Loucy (cell line): ENCODE measurements at regions not wholly inside any gene's neighbourhood (a gene's known extent, or its start where the extent isn't known, plus 50 kb on each side); places are given as distances from the start of the nearest gene placed in this dataset.

Source experiments
- H2AFZ ChIP-seq: fragments of 200-600 bp; sonication (generic); 2 replicates; pipeline ENCODE4 v1.6.0; 2016; ENCODE audit warnings: antibody characterized with exemption, mild to moderate bottlenecking, low read length, moderate library complexity
- H3F3A ChIP-seq: fragments of 200-600 bp; 2 replicates; pipeline ENCODE4 v1.6.0; 2016; ENCODE audit warnings: antibody characterized with exemption, low read depth, mild to moderate bottlenecking
- H3K27me3 ChIP-seq: fragments of 200-600 bp; sonication (generic); 2 replicates; pipeline ENCODE4 v1.6.1; 2014; ENCODE audit warnings: low read length, mild to moderate bottlenecking; ENCODE audit not compliant: insufficient read depth, poor library complexity, severe bottlenecking
- H3K36me3 ChIP-seq: fragments of 200-600 bp; sonication (generic); 2 replicates; pipeline ENCODE4 v1.6.1; 2016; ENCODE audit warnings: low read length; ENCODE audit not compliant: insufficient read depth
- H3K4me1 ChIP-seq: fragments of 200-600 bp; sonication (generic); 2 replicates; pipeline ENCODE4 v1.5.1; 2014; ENCODE audit warnings: low read length, mild to moderate bottlenecking; ENCODE audit not compliant: insufficient read depth, poor library complexity, severe bottlenecking
- H3K4me2 ChIP-seq: fragments of 200-600 bp; sonication (generic); 2 replicates; pipeline ENCODE4 v1.6.0; 2014; ENCODE audit warnings: antibody characterized with exemption, low read length, low read depth, mild to moderate bottlenecking; ENCODE audit not compliant: poor library complexity, severe bottlenecking
- H3K4me3 ChIP-seq: fragments of 200-600 bp; sonication (generic); 2 replicates; pipeline ENCODE4 v1.5.1; 2014; ENCODE audit warnings: low read length, mild to moderate bottlenecking, mixed read lengths; ENCODE audit not compliant: poor library complexity, severe bottlenecking
- H3K79me2 ChIP-seq: fragments of 200-600 bp; sonication (generic); 2 replicates; pipeline ENCODE4 v1.6.1; 2014; ENCODE audit warnings: low read length; ENCODE audit not compliant: insufficient read depth
- H3K9ac ChIP-seq: fragments of 200-600 bp; sonication (generic); 2 replicates; pipeline ENCODE4 v1.6.0; 2014; ENCODE audit warnings: mild to moderate bottlenecking, low read depth, low read length, moderate library complexity; ENCODE audit not compliant: poor library complexity, severe bottlenecking
- H3K9me2 ChIP-seq: fragments of 200-600 bp; sonication (generic); replicated peaks from 2 replicates; pipeline ENCODE4 v1.6.1; 2016; ENCODE audit warnings: low read depth, low read length, mixed read lengths
- H3K9me3 ChIP-seq: fragments of 200-600 bp; sonication (generic); 2 replicates; pipeline ENCODE4 v1.6.1; 2014; ENCODE audit warnings: mild to moderate bottlenecking, antibody characterized with exemption, low read length, low read depth; ENCODE audit not compliant: insufficient read depth
- H4K20me1 ChIP-seq: fragments of 200-600 bp; sonication (generic); 2 replicates; pipeline ENCODE4 v1.6.0; 2014; ENCODE audit warnings: antibody characterized with exemption, low read length, mild to moderate bottlenecking; ENCODE audit not compliant: insufficient read depth, poor library complexity, severe bottlenecking
- CTCF ChIP-seq: fragments of 200-600 bp; sonication (generic); conservative IDR thresholded peaks from 2 replicates; pipeline ENCODE4 v1.5.1; 2014; ENCODE audit warnings: mild to moderate bottlenecking, antibody characterized with exemption, low read length
- EZH2phosphoT487 ChIP-seq: fragments of 200-600 bp; IDR thresholded peaks from 2 replicates; pipeline ENCODE4 v1.6.1; 2018; ENCODE audit warnings: antibody characterized with exemption, mild to moderate bottlenecking, moderate library complexity, borderline replicate concordance

GRCh38 chr5:15993919-15994318, 185.7 kb downstream of the MARCHF11 start:
- Histone ChIP-seq H3K9me3 (peaks cover 6% of the 10 kb centered on the region; the same call in 1 of the 2 replicates), H3K4me3 (no peak overlapping the region), H3K36me3 (no peaks in the 10 kb centered on the region), H3K4me2 (no peak overlapping the region), H3F3A (no peaks in the 10 kb centered on the region), H3K9me2 (no peaks in the 10 kb centered on the region), H4K20me1 (no peaks in the 10 kb centered on the region), H3K79me2 (no peaks in the 10 kb centered on the region), H2AFZ (no peak overlapping the region), H3K9ac (no peak overlapping the region), H3K4me1 (no peaks in the 10 kb centered on the region), H3K27me3 (no peaks in the 10 kb centered on the region)
- no peak for TF ChIP-seq CTCF

- Histone ChIP-seq H3K9me2 (no peaks in the 10 kb centered on the region), H3K9me3 (peaks cover 6% of the 10 kb centered on the region; the same call in 1 of the 2 replicates), H3F3A (no peaks in the 10 kb centered on the region), H4K20me1 (no peaks in the 10 kb centered on the region), H3K4me1 (no peaks in the 10 kb centered on the region), H2AFZ (no peak overlapping the region), H3K9ac (no peak overlapping the region), H3K27me3 (no peaks in the 10 kb centered on the region), H3K4me2 (no peak overlapping the region), H3K4me3 (no peak overlapping the region), H3K36me3 (no peaks in the 10 kb centered on the region), H3K79me2 (no peaks in the 10 kb centered on the region)
- TF ChIP-seq CTCF, result no peak
- no peak for TF ChIP-seq EZH2phosphoT487
Measured at GRCh38 chr5:15993334-15993733, 186.3 kb downstream of the MARCHF11 start.

GRCh38 chr5:15992918-15993317, 186.7 kb downstream of the MARCHF11 start:
- TF ChIP-seq EZH2phosphoT487 (no peak), CTCF (no peak)
- no peaks in the 10 kb centered on the region for H3K36me3 ChIP-seq
- H3K4me2 ChIP-seq, result no peak overlapping the region
- no peak overlapping the region for H3K9ac ChIP-seq
- no peaks in the 10 kb centered on the region for H3K27me3 ChIP-seq
- H3K9me2 ChIP-seq, result no peaks in the 10 kb centered on the region
- H3K9me3 ChIP-seq, result peaks cover 6% of the 10 kb centered on the region; the same call in 1 of the 2 replicates
- no peak overlapping the region for H2AFZ ChIP-seq
- H3K4me1 ChIP-seq, result no peaks in the 10 kb centered on the region
- no peak overlapping the region for H3K4me3 ChIP-seq
- no peaks in the 10 kb centered on the region for H4K20me1 ChIP-seq
- H3F3A ChIP-seq, result no peaks in the 10 kb centered on the region
- H3K79me2 ChIP-seq, result no peaks in the 10 kb centered on the region
